Esophagus muscularis mucosa (tissue), 4 donors: ENCODE measurements at regions not wholly inside any gene's neighbourhood (a gene's known extent, or its start where the extent isn't known, plus 50 kb on each side); places are given as distances from the start of the nearest gene placed in this dataset.

Experiments used
- DNase-seq: peaks from one replicate; pipeline ENCODE4 v3.0.0-alpha.2; 2017; ENCODE audit errors: extremely low spot score
- H3K27ac ChIP-seq, 4 donors: fragments of 200-600 bp; sonication (generic); replicated peaks in 1 of 4; 1 replicate in 3 of 4; 2 replicates in 1 of 4; pipeline ENCODE4 v1.5.1; 2016 to 2019; ENCODE audit warnings: mild to moderate bottlenecking in 1 of 4
- H3K27me3 ChIP-seq, 4 donors: fragments of 200-600 bp; sonication (generic); one replicate each; pipeline versions ENCODE4 v1.5.1 to v1.6.0; 2016 to 2019
- H3K36me3 ChIP-seq, 4 donors: fragments of 200-600 bp; sonication (generic); one replicate each; pipeline ENCODE4 v1.5.1; 2016 to 2019
- H3K4me1 ChIP-seq, 4 donors: fragments of 200-600 bp; sonication (generic); one replicate each; pipeline ENCODE4 v1.5.1; 2016 to 2019
- H3K4me3 ChIP-seq, 4 donors: fragments of 200-600 bp; sonication (generic); 1 replicate in 2 of 4; 2 replicates in 2 of 4; pipeline ENCODE4 v1.5.1; 2016 to 2019; ENCODE audit warnings: mild to moderate bottlenecking in 4 of 4, moderate library complexity in 1 of 4
- H3K9me3 ChIP-seq, 4 donors: fragments of 200-600 bp; sonication (generic); 1 replicate in 3 of 4; 2 replicates in 1 of 4; pipeline ENCODE4 v1.5.1; 2016 to 2019
- CTCF ChIP-seq, 3 experiments: fragments of 200-600 bp in 2 of 3; fragments of 450-650 bp in 1 of 3; sonication (generic) in 2 of 3; IDR thresholded peaks; one replicate each; pipeline ENCODE4 v1.5.1; 2017 to 2019; ENCODE audit warnings: antibody characterized with exemption in 3 of 3, mild to moderate bottlenecking in 2 of 3, moderate library complexity in 1 of 3
- EP300 ChIP-seq: sonication (generic); formaldehyde crosslinking; IDR thresholded peaks from one replicate; pipeline ENCODE4 v1.6.1; 2017; ENCODE audit warnings: antibody characterized with exemption
- POLR2A ChIP-seq: fragments of 450-650 bp; IDR thresholded peaks from one replicate; pipeline ENCODE4 v1.6.1; 2017; ENCODE audit warnings: antibody characterized with exemption, moderate library complexity, mild to moderate bottlenecking, low read depth
- POLR2AphosphoS5 ChIP-seq, 2 donors: sonication (generic); formaldehyde crosslinking; IDR thresholded peaks; one replicate each; pipeline ENCODE4 v1.6.1; 2017; ENCODE audit warnings: antibody characterized with exemption in 2 of 2
- WGBS: methylation state at CpG from one replicate; pipeline ENCODE4 v1.1.5; 2018; 5-methylcytosine and 5-hydroxymethylcytosine counted together
- intact Hi-C: fragments of 100-400 bp; cut with DNase I; formaldehyde crosslinking; loops from one replicate; pipeline ENCODE4 v1.15.1; 2023

GRCh38 chr5:100421360-100421759, 113.8 kb upstream of the FAM174A start:
- H3K4me3 ChIP-seq: no peak overlapping the region
- H3K4me1 ChIP-seq: peaks cover 0 to 3% (median 0%) of the 10 kb centered on the region in 4 donors
- TF ChIP-seq POLR2AphosphoS5 (IDR thresholded peaks at IDR 0.05): no peak
- TF ChIP-seq EP300: no peak
- TF ChIP-seq POLR2A: no peak
- TF ChIP-seq CTCF (IDR thresholded peaks at IDR 0.05): no peak
- no peak for DNase-seq
- intact Hi-C loops: no loop called here
- H3K9me3 ChIP-seq: peaks cover 0 to 15% (median 10%) of the 10 kb centered on the region in 4 donors
- H3K27me3 ChIP-seq: no peaks in the 10 kb centered on the region
- no peak overlapping the region for H3K27ac ChIP-seq
- H3K36me3 ChIP-seq: no peaks in the 10 kb centered on the region

GRCh38 chr5:100418231-100418630, 116.9 kb upstream of the FAM174A start:
- TF ChIP-seq POLR2AphosphoS5 (IDR thresholded peaks at IDR 0.05) (no peak), EP300 (no peak), POLR2A (no peak), CTCF (IDR thresholded peaks at IDR 0.05) (no peak)
- Histone ChIP-seq H3K36me3 (no peaks in the 10 kb centered on the region), H3K9me3 (no peaks in the 10 kb centered on the region), H3K4me1 (peaks cover 0 to 3% (median 0%) of the 10 kb centered on the region in 4 donors), H3K27me3 (no peaks in the 10 kb centered on the region), H3K27ac (no peak overlapping the region), H3K4me3 (no peak overlapping the region)
- no peak for DNase-seq
- intact Hi-C loops: no loop called here
- WGBS: 44% methylated on average over 1 of the region's 1 CpG

GRCh38 chr5:100409660-100410151, 125.5 kb upstream of the FAM174A start:
- no peak for DNase-seq
- WGBS: 28% methylated on average over 3 of the region's 3 CpGs

GRCh38 chr5:100407053-100407452, 128.1 kb upstream of the FAM174A start:
- 98% methylated on average over 3 of the region's 3 CpGs for WGBS
- H3K4me3 ChIP-seq: no peak overlapping the region
- H3K27ac ChIP-seq: no peak overlapping the region
- intact Hi-C loops: no loop called here
- no peaks in the 10 kb centered on the region for H3K27me3 ChIP-seq
- TF ChIP-seq POLR2A: no peak
- TF ChIP-seq CTCF (IDR thresholded peaks at IDR 0.05): no peak
- TF ChIP-seq EP300: no peak
- TF ChIP-seq POLR2AphosphoS5 (IDR thresholded peaks at IDR 0.05): no peak
- no peaks in the 10 kb centered on the region for H3K36me3 ChIP-seq
- peaks cover 0 to 4% (median 0%) of the 10 kb centered on the region in 4 donors for H3K4me1 ChIP-seq
- no peak for DNase-seq
- H3K9me3 ChIP-seq: no peaks in the 10 kb centered on the region

More at GRCh38 chr5:100409660-100410151, 125.5 kb upstream of the FAM174A start:
- Histone ChIP-seq H3K4me1 (no peaks in the 10 kb centered on the region), H3K9me3 (no peaks in the 10 kb centered on the region), H3K27ac (no peak overlapping the region), H3K36me3 (no peaks in the 10 kb centered on the region), H3K27me3 (no peaks in the 10 kb centered on the region), H3K4me3 (no peak overlapping the region)
- TF ChIP-seq POLR2A: no peak
- TF ChIP-seq POLR2AphosphoS5 (IDR thresholded peaks at IDR 0.05): no peak
- no peak for TF ChIP-seq EP300
- TF ChIP-seq CTCF (IDR thresholded peaks at IDR 0.05): no peak
- intact Hi-C loops: no loop called here

GRCh38 chr5:100406640-100407039, 128.5 kb upstream of the FAM174A start:
- H3K27me3 ChIP-seq: no peaks in the 10 kb centered on the region
- H3K9me3 ChIP-seq: no peaks in the 10 kb centered on the region
- intact Hi-C loops: no loop called here
- H3K27ac ChIP-seq: no peak overlapping the region
- peaks cover 0 to 4% (median 0%) of the 10 kb centered on the region in 4 donors for H3K4me1 ChIP-seq
- DNase-seq: no peak
- 52% methylated on average over 2 of the region's 2 CpGs for WGBS
- TF ChIP-seq POLR2AphosphoS5 (IDR thresholded peaks at IDR 0.05): no peak
- TF ChIP-seq CTCF (IDR thresholded peaks at IDR 0.05): no peak
- no peak for TF ChIP-seq EP300
- TF ChIP-seq POLR2A: no peak
- no peak overlapping the region for H3K4me3 ChIP-seq
- no peaks in the 10 kb centered on the region for H3K36me3 ChIP-seq
